Renal cortical epithelial cell (primary cell): ENCODE measurements at regions not wholly inside any gene's neighbourhood (a gene's known extent, or its start where the extent isn't known, plus 50 kb on each side); places are given as distances from the start of the nearest gene placed in this dataset.

Experiments used
- DNase-seq: peaks from one replicate; pipeline ENCODE4 v3.0.0-alpha.2; 2011; ENCODE audit warnings: low read depth

- DNase-seq, result no peak
Observed at GRCh38 chrX:6694221-6694620, 159.3 kb upstream of the VCX3A start.

GRCh38 chrX:6693051-6693450 is 158.1 kb upstream of the VCX3A start:
- DNase-seq, result no peak

DNA sequence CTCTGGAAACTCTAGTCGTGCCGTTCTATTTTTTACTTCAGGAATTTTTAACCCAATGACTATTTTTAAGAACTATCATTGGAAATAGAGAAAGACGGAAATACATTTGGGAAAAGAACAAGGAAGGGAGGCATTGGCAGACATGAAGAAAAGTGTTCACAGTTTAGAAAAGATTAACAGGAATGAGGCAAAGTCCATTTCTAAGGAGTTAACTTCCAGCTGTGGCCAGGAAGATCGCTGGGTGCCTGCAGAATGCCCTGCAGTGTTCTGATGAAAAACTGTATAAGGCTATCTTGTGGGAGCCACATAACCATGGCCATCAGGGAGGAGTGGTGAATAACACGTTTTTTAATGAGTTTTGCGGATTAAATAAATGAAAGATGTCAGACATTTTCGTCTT is 150.6 kb upstream of the VCX3A start:
- no peak for DNase-seq

- DNase-seq, result no peak
Observed at GRCh38 chrX:6683353-6683752, 148.4 kb upstream of the VCX3A start.

DNA sequence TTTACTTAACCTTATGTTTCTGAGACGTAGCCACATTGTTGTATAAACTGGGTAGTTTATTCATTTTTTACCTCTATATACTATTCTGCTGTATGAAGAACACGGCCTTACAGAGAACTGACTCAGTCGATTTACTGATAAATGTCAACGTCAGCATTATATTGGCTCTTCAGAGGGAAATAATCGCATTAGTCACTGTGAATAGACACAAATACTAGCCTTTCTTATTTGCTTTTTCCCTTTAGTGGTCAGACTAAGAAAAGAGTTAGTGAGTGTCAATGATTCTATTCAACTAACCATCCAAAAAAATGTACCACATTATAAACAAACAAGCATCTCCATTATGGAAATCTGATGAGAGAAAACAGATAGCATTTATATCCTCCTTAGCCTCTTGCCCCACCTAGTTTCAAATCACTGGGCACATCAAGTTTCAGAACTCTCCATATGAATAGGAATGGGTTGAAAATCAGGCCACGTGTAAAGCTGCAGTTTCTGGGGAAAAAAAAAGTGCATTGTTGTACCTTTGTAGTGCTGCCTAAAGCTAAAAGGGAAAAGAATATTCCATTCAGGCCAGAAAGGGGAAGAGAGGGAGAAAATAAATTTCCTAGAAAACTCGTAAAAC is 146.7 kb upstream of the VCX3A start:
- DNase-seq, result no peak

- DNase-seq, result no peak
Observed at GRCh38 chrX:6679988-6680387, 145.1 kb upstream of the VCX3A start.

GRCh38 chrX:6679550-6679949 is 144.6 kb upstream of the VCX3A start:
- DNase-seq, result no peak

DNA sequence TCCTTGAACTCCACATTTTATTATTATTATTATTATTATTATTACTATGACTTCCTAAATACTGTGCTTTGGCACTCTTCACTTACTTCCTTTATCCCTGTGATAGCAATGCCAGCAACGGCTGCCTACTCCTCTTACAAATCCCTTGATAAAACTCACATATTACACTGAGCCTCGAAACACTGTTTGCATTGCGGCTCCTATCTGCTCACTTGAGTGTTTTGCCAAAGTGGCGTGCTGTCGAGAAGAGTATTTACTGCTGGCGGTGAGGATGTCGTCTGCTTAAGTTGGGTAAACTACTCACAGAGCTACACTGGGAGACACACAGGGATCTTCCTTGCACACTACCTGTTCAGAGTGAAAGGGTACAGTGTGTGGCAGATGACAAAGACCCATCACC is 143.4 kb upstream of the VCX3A start:
- DNase-seq, result no peak

GRCh38 chrX:6674734-6675133 is 139.8 kb upstream of the VCX3A start:
- DNase-seq, result no peak

- peak; percentile 65 for DNase-seq
Observed at GRCh38 chrX:6667048-6667768, 132.3 kb upstream of the VCX3A start.

DNA sequence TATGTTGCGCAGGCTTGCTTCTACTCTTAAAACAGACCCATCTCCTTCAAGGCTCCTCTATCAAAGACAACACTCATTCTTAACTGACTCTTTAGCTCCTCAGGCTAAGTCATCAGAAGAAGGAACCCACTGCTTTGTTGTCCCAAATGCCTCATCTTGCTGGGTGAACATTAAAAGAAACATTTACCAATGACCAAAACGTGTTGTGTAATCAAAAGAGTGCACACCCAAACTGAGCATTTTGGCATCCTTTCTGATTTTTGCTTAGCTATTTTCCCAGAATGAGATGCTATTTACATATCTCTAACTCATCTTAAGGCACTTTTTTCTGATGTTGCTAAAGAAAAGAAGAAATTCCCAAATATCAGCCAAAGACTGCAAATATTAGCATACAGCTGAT is 131.7 kb upstream of the VCX3A start:
- DNase-seq, result peak; percentile 4

GRCh38 chrX:6661736-6662135 is 126.8 kb upstream of the VCX3A start:
- no peak for DNase-seq

- peak; percentile 9 for DNase-seq
Observed at GRCh38 chrX:6660567-6661264, 125.8 kb upstream of the VCX3A start.

GRCh38 chrX:6645216-6645615 is 110.3 kb upstream of the VCX3A start:
- no peak for DNase-seq

- DNase-seq, result peak; percentile 0
Observed at GRCh38 chrX:6644411-6644810, 109.5 kb upstream of the VCX3A start.

DNA sequence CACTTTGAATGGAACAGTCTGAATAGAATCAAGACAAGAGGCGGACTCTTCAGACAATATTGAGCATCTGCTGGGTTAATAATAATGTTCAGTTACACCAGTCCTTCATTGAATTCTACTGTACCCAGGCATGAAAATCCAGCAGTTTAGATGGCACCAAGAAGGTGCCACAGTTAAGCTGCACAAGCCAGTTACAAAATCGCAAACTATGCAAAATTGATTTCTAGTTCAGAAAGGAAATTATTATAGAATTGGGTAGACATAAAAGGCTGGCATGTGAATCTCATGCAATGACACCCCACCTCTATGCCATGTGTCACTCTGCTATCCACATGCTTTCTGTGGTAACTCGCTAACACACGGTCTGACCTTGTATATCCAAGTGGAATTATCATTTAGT is 105.8 kb upstream of the VCX3A start:
- no peak for DNase-seq

DNA sequence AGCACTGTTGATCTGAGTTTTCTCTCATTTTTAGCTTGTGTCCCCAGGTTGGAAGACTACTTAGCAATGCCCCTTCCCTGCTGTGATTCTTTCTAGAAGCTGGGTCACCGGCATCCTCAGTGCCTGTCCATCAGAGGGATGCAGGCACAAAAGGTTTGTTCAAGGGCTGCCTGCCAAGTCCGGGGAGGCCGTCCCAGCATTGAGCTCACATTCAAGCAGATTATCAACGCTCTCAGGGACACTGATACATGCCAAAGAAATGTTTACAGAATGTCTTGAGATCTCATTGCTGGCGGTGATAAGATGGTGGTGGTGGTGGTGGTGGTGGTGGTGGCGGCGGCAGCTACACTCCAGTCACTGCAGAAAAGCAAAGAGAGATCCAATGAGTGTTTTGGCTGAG is 79.6 kb upstream of the VCX3A start:
- DNase-seq, result no peak

- DNase-seq, result peak; percentile 7
Observed at GRCh38 chrX:6599230-6599860, 64.4 kb upstream of the VCX3A start.
